Stimulated activated CD4-positive, alpha-beta T cell treated with anti-CD3 and anti-CD28 coated beads, TNF-alpha, amount 100 ng/mL, for 48 hours (primary cell): ENCODE measurements at regions not wholly inside any gene's neighbourhood (a gene's known extent, or its start where the extent isn't known, plus 50 kb on each side); places are given as distances from the start of the nearest gene placed in this dataset.
A peak's percentile ranks its signal among the peaks of the same experiment; 100 is the strongest.

ENCODE experiments used
- DNase-seq, 3 donors: peaks; one replicate each; pipeline ENCODE4 v3.0.0-alpha.2; 2020; ENCODE audit warnings: low read depth in 3 of 3

DNA sequence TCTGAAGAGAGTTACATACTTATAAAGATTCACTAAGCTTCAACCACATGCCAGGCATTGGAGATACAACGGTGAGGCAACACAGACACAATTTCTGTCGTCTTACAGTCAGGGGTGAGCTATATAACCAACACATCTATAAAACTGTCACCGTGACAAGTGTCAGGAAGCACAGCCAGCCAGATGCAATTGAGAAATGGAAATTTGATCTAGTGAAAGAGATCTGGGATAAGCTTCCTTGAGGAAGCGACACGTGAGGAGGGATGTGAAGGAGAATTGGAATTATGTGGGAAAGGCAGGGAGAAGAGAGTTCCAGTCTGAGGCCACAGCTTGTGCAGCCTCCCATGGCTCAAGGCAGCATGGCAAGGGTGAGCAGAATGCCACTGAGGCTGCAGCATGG is 50.9 kb upstream of the ZNF354B start:
- no peak for DNase-seq

DNA sequence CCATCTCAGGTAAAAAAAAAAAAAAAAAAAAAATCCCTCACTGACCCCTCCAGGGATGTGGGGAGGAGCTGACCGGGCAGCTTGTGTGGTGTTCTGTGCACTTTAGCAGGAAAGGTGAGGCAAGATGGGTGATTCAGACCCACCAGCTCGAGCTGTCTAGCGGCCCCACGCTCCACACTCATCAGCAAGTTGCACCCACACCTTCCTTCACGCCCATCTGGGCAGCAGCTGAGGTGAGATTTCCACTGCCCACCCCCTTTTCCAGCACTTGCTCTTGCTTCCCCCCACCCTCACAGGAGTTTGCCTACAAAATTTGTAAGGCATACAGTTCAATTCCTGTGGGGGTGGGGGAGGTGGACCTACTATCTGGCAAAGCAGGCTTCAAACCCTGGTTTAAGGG is 58.7 kb upstream of the ZNF354B start:
- no peak for DNase-seq

DNA sequence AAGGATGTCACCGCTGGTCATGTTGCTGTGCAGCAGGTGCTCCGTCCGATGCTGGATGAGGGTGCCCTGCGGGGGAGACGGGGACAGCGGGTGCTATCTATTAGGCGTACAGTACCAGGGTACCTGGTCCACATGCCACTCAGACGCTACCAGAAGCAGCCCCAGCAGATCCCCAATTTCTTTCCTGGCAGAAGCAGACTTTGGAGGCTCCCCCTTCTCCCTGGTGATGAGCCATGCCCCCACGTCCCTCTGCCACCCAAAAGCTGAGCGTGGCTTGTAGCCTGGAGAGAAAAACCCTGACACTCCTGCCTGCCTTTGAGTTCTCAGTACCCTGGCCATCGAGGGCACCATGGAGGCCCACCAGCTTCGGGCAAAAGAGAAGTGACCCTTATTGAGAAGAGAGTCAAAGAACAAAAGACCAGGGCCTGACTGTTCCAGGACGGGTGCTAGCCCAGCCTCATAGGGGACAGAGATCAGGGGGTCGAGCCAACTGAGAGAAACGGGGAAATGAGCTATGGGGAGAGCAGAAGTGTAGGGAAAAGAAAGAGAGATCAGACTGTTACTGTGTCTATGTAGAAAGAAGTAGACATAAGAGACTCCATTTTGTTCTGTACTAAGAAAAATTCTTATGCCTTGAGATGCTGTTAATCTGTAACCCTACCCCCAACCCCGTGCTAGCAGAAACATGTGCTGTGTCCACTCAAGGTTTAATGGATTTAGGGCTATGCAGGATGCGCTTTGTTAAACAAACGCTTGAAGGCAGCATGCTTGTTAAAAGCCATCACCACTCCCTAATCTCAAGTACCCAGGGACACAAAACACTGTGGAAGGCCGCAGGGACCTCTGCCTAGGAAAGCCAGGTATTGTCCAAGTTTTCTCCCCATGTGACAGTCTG is 62.0 kb upstream of the ZNF354B start:
- DNase-seq, result no peak

DNA sequence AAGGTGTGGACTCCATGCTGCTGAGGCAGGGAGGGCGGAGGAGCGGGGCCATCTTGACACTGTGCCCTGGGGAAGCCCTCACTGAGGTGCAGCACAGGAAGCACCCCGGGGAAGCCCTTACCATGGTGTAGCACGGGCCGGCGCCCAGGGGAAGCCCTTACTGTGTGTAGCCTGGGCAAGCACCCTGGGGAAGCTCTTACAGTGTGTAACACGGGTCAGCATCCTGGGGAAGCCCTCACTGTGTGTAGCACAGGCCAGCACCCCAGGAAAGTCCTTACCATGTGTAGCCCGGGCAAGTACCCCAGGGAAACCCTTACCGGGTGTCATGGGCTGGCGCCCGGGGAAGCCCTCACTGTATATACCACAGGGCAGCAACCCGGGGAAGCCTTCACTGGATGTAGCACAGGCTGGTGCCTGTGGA is 62.6 kb upstream of the ZNF354B start:
- no peak for DNase-seq

DNA sequence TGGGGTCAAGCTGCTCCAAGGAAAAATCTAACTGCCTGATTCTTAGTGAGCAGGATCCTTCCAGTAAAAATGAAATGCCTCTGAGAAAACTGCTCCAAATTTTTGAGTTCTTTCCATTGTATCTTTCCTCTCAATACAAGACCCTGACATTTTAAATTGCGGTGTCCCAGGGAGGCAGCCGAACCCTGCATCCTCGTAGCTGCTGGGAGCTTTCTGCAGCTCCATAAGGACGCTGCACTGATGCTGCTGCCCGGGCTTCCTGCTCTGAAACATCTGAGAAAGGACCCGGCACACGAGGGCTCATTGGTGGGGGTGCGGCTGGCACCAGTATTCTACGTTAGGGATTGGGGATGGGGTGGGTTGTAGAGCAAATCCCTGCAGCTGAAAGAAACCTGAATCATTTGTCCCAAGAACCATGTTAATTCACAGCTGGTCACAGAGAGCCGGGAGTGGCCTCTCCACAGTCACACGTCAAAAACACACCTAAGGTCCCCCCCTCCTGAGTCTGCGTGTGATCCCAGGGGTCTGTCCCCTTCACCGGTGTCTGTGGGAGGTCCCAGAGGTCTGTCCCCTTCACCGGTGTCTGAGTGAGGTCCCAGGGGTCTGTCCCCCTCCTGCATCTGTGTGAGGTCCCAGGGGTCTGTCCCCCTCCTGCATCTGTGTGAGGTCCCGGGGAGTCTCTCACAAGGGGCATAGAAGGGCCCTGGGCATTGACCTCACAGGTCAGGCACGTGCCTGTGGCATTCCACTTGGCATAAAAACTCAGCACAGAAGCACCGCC is 63.4 kb upstream of the ZNF354B start:
- DNase-seq, result no peak

DNA sequence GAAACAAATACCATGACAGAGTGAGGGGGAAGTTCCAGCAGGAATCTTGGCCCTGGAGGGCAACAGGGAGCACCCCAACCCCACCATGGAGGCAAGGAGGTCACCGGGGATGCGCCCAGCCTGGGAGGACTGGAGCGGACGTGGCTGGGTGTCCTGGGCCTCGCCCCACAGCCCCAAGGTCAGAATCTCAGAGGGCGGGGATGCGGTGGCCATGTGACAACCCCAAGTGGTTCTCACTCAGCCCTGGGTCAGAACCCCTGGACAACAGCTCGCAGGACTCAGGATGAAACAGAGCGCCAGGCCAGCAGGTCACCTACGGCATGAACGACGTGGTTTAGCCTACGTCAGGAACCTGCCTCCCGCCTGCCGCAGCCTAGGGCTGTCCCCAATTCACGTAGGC is 64.0 kb upstream of the ZNF354A start:
- no peak for DNase-seq

DNA sequence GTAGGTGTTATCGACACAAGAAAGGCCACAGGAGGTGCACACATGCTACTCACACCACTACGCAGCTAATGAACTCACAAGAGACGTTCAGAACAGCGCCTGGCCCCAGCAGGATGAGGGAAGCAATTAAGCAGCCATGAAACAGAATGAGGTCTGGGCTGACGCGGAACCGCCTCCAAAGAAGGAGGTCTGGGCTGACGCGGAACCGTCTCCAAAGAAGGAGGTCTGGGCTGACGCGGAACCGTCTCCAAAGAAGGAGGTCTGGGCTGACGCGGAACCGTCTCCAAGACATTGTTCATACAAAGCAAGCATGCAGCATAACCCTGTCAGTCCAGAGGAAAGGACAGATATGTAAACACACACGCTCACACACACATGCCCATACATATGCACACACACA is 63.2 kb upstream of the ZNF354A start:
- no peak for DNase-seq

DNA sequence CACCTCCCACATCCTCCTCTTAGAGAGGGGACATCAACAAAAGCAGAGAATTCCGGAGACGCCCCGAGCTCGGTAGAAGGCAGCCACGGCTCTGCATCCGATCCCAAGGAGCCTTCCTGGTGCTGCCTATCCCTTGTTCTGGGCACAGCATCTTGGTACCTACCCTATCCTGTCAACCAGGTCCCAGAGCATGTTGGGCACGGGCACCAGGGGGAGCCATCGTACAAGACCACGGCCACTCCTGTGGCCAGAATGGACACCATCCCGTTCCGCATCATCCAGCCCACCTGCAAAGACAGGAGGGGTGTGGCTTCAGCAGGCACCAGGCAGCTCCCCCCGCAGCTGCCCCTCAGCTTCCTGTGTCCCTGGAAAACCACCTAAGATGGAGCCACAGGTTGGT is 62.7 kb upstream of the ZNF354A start:
- DNase-seq, result peak in 1 of 3 donors; percentile 8

DNA sequence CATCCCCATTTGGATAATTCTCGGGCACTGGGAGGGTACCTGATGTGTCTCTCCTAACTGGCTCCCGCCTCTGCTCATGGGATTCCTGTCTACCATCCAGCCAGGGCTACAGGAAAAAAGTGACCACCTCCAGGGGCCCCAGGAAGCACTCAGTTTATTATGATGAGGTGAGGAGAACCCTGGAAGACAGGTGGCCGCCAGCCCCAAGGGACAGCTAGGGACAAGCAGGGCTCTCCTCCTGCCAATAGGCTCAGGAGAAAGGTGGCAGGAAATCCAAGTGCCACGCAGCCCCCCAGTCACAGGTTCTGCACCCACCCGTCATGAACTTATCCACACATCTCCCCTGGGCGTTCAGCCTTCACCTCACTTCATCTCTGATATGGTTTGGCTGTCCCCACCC is 61.5 kb upstream of the ZNF354A start:
- no peak for DNase-seq

DNA sequence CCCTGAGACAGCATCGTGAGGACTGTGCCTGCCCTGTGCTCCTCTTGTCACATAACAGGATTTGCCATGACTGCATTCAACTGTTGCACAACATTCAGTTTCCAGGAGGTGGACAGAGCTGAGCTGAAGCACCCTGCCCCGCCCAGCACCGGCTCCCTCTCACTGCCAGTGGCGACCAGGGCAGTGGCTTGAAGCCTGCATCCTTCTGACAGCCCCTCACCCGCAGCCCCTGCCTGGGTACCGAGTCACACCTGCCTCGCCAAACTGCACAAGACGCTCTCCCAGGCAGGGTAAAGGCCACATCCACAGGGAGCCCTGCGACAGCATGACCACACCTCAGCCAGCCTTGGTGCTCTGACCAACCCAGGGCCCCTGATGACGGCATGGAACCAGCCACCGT is 59.9 kb upstream of the ZNF354A start:
- DNase-seq, result no peak

DNA sequence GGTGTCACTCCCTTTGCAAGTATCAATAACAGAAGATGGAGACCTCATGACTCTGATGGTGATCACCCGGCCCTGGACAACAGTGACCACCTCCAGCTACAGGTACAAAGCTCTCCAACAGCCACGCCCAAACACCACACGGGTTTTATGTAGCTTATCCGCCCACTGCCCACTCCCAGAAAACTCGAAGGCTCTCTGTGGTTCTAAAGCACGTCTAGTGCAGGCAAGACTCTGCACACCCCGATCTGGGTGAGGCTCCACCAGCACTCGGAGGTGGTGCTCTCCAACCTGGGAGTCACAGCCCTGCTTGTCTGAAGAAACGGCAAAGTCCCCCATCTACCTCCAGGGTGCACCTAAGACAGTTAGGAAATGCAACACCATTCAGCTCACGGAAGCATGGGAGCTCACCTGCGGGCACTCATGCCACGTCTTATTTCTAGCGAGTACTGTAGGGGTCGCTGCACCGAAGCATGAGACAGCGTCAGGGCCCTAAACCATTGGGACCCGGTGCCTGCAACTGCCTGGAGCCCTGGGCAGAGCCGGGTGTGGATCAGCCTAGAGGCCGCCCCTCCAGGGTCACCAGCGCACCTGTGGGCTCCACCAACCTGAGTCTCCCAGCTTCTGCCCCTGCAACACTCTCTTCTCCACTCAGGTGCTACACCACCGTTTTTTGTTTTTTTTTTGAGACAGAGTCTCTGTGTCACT is 58.1 kb upstream of the ZNF354A start:
- DNase-seq, result no peak

DNA sequence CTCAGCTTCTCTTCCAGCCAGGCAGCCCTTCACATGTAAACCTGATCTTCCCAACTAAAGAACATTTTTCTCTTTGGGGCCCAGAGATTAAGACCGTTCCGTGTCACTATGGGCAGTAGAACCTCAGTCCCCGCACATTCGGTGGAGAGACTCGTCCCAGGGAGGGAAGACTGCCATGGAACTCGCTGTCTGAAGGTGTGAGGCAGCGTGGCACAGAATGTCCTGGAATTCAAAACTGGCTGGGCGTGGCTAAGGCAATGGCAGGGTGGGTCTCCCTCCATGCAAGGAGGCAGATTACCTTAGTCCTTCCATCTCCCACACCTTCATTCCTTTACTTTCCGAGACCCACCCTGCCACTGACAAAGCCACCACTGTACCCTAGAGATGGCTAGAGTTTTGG is 57.4 kb upstream of the ZNF354A start:
- DNase-seq, result no peak

DNA sequence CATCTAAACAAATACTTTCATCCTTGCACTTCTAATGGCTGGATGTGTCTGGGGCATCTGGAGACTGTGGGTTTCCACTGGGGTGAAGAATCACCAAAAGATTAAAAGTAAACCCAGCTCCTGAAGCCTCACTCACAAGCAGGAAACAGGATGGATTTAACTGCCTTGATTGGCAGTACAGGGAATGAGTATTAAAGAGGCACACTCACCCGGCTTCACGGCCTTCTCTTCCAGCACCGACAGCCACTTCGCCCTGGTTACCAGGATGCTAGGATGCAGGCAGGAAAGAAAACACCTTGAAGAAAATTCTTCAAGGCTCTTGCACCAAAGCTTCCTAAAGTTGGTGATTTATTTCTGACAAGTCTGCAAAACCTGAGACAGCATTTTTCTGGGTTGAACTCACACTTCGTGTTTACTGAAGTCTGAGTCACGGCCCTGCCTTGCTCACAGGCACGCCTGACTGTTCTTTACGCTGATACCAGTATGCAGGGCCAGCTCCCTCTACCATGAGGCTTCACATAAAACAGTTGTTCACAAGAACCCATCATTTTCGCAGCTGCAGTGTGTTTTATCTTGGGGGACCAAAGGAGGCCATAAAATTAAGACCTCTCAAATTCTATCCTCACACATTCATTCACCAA is 56.5 kb upstream of the ZNF354A start:
- no peak for DNase-seq

DNA sequence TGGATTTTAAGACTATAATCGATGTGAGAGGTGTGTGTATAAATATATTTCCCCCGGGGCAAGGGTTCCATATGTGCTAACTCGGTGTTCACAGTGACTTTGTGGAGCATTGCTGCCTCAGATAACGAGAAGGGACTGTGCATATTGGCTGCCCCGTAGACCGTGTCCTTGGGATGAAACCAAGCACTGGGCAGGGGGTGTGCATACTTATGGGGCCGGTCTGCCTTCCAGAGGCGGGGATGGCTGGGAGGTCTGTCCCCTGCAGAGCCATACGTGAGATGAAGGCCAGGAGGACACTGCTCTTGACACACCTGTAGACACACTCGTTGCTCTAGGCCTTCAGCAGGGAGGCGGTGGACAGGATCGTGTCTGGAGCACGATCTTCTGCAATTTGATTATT is 56.0 kb upstream of the ZNF354A start:
- DNase-seq, result no peak

DNA sequence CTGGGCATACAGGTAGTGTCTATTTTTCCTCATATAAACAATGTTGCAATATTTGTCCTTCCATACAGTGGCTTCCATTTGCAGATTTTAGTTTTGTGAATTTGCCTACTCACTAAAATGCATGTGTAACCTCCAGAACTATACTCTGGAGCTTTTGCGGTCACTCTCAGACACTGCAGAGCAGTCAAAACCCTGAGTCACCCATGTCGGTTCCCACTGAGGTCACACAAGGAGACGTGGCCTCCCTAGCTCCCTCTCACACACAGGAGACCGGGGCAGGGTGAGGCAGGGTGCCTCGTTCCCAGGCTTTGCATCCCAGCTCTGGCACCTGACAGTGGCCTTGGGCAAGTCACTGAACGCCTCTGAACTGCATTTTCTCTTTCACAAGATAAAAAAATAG is 55.5 kb upstream of the ZNF354A start:
- DNase-seq, result no peak

DNA sequence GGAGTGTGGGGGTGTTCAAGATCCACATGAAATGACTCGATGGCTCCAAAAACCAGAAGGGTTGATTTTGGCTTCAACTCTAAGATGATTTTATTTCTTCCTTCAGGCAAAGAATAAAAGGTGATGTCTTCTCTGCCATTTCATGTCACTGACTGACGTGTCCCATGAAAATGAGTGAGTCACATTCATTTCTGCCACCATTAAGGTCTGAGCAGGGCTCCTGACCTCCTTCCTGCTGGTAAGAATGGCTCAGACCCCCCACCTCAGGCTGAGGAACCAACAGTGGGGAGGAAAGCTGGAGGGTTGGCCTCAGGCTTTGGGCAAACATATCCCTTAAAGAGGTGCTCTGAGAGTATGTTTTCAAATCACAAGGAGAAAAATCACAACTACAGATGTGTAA is 53.9 kb upstream of the ZNF354A start:
- no peak for DNase-seq

DNA sequence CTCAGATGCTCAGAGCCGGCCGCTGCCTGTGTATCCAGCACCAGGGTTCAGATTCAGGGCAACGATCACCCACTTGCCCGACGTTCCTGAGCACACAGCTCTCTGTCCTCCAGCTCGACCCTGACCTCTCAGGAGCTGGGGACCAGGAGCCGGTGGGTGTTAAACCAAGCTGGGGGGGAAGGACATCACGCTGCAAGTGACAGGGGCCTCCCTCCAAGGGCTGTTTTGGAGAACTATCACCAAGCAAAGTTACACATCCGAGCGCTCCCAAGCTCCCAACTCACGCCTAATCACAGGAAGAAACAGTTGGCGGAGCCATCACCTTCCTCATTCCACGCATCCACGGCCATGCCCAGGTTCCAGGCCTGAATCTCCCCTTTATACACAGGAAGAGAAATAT is 51.5 kb upstream of the ZNF354A start:
- DNase-seq, result no peak

DNA sequence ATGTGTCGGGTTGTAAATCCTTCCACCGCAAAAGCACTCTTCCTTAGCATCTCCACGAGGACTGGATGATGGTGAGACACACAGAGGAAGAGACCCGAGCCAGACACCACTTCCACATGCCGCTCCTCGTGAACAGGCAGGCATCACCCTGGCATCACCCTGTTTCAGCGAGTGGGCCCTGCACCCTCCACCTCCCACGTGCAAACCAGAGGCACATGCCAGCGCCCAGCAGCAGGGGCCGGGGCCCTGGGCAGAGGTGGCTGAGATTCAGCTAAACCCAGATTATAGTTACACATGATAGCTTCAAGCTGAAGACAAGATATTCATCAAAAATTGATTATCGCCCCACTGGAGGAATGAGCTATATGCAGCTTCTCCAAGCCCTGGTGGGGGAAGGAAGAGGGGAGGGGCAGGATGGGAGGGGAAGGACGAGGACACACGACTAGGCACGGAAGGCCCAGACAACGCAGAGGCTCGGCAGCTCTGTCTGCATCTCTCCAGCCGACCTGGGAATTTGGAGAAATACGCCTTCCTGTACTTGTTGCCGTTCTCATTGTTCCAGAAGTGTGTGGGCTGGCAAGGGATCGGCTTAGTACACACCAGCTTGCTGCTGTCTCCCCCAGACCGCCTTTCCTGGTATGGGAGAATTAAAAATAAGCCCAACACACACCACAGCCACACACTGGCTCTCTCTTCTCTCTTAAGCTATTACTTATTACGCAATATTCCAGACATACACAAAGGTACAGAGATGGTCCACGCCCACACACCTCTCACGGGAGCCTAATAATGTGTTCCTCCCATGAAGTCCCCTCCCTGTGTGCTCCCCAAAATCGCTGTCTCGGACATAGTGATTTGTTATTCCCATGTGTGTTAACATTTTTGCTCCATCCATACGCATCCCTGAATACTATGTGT is 50.4 kb upstream of the ZNF354A start:
- DNase-seq, result no peak
